NCI-H1417 (cell line): ENCODE measurements at regions not wholly inside any gene's neighbourhood (a gene's known extent, or its start where the extent isn't known, plus 50 kb on each side); places are given as distances from the start of the nearest gene placed in this dataset.

Experiments
- DNase-seq, 3 experiments: peaks; one replicate each; lab custom pipeline; 2025; lab: John Stamatoyannopoulos, UW

DNA sequence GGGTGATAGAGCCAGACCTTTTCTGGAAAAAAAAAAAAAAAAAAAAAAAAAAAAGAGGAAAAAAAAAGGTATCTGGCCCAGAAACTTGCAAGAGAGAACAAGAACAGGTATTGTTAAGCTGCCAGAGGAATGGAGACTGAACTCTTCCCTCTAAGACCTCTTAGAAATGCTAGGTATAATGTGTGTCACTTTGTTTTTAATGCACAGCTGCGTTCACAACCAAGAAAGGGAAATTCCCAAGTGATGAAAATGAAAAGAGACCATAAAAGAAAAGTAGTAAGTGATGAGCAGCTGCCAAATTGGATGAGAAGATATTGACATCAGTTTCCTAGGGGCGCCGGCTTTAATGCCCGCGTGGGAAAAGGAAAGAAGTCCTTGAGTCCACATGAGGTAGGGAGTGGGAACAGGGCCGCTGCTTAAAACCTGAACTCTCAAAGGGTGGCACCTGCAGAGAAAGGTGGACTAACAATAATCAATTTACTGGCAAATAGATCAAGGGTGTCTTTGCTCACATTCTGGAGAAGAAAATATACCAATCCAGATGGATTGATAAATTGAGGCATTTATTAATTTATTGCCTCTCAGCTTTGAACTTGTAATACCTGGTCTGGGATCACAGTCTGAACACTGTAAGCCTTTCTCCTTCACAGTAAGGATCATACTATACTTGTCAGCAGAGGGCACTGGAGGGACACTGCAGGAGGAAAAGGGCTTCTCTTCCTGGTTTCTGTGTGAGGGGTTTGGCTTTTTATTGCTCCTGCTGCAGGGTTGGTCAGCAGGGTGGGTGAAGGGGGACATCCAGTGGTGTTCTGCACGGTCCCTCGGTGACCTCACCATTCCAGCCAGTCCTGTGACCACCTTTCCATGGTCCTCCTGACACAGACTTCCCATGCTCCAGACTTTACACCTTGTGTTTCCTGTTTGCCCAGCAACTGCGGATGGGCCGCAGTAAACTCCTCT is 131.6 kb downstream of the AQP9 start:
- DNase-seq = peak; percentile 34 to 77 (median 46)

DNA sequence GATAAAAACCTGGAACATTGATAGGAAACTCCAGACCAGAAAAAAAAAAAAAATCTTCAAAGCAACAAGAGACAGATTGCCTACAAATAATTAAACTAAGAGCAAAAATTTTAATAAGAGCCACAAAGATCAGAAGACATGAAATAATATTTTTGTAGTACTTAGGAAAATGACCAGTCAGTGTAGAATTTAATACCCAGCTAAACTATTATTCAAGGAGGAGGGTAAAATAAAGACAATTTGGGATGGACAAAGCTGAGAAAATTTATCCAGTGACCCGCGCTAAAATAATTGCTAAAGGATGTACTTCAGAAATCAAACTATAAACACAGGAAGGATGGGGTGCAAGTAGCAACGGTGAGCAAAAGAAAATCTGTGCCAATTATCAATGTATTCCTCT is 133.2 kb downstream of the AQP9 start:
- DNase-seq = no peak

DNA sequence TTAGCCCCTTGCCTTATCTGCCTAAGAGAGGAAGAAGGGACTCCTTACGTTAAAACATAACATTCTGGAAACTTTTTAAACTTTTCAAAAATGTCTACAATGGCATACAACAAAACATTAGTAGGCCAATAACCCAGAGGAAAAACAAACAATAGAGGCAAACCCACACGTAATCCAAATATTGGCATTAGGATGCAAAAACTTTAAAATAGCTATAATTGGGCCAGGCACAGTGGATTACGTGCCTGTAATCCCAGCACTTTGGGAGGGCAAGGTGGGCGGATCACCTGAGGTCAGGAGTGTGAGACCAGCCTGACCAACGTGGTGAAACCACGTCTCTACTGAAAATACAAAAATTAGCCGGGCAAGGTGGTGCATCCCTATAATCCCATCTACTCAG is 134.9 kb downstream of the AQP9 start:
- DNase-seq = no peak

DNA sequence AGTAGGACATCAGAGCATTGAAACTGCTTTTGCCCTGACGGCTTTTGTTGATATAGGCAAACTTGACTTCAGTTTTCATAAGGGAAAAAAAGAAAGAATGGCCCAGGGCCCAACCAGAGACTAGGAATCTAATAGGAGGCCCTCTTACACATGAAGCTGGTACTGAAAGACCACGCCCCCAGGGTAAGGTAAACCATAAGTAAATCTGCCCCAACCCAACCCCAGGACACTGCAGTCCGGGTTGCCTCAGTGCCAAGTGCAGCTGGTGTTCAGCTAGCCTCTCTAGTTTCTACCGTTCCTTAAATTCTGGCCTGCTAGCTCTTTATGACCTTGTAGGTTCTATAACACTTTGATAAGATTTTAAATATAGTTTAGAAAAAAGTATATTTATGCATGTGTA is 136.7 kb downstream of the AQP9 start:
- no peak for DNase-seq

DNA sequence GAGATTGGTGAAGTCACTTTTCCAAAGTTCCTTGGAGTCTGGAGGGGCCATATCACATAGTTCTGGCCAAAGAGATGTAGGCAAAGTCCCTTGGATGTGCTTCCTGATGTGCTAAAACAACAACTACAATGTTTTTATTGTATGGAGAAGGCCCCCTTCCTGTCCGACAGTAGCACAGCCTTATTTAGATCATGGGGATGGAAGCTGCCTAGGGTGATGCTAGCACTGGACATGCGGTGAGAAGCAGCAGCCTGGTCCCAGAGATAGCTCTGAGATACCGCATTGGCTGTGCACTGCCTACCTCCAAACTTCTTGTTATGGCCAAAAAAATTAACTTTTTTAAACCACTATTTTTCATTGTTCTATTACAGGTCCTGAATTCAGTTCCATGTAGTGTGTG is 137.6 kb downstream of the AQP9 start:
- no peak for DNase-seq

DNA sequence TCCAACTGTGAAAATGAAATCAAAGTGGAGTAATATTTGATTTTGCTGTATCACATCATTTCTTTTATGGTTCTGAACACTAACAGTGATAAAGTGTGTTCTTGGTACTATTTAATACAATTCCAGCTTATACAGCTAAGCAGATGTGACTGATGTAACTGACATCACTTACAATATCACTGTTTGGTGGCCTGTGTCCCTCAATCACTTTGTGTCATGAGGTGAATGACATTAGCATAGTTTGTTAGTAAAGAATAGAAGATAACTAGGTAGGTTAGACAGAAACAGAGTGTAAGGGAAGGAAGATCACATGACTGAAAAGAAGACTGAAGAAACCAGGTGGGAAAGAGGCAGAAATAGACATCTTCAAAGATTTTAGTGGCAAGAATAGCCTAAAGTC is 138.7 kb downstream of the AQP9 start:
- no peak for DNase-seq

DNA sequence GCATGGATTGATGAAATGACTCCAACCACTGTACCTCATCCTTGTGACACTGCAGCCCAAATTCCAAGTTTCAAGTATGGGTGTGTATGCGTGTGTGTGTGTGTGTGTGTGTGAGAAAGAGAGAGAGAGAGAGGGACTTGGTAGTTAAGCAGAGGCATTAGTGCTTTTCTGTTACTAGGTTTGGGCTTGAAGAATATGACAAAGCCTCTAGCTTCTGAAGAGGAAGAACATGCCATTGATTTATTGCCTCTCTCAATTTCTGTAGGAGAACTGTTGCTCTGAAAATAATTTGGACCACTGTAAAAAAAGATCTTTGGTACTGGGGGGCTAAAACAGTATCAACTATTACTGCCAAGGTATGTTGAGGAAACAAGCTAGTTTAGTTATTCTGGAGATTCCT is 139.2 kb downstream of the AQP9 start:
- no peak for DNase-seq

DNA sequence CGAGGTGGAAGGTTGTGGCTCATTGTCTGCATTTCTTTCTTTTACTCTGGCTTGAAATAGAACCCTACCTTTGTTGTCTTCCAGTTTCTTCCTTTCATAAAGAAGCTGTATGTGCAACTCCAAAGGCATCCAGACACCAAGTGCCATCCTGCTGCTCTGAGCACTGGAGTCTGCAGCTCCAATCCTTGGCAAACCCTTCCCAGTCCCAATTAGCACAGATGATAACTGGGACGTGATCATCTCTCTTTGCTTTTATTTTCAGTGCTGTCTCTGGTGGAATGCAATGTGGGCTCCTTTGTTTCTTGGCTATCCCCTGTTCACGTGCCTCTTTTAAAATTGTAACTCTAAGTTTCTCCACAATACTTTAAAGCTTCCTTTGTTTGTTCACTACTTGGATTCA is 140.9 kb downstream of the AQP9 start:
- DNase-seq = no peak

DNA sequence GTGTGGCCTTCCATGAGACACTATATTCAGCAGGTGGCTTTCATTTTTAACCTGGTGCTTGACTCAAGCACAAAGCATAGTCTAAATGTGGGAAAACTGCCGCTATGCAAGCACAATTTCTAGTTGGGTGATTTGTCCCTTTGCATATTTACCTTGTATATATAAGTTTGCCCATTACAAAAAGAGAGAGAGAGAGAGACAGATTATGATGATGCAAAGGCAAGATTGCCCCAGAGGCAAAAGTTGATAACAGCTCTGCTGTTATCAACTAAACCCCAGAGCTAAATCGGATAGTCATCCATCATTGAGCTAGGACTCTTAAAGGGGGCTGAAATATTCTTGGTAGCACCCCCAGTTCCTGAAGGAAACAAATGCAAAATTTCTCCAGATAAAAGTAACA is 141.5 kb downstream of the AQP9 start:
- DNase-seq = no peak

DNA sequence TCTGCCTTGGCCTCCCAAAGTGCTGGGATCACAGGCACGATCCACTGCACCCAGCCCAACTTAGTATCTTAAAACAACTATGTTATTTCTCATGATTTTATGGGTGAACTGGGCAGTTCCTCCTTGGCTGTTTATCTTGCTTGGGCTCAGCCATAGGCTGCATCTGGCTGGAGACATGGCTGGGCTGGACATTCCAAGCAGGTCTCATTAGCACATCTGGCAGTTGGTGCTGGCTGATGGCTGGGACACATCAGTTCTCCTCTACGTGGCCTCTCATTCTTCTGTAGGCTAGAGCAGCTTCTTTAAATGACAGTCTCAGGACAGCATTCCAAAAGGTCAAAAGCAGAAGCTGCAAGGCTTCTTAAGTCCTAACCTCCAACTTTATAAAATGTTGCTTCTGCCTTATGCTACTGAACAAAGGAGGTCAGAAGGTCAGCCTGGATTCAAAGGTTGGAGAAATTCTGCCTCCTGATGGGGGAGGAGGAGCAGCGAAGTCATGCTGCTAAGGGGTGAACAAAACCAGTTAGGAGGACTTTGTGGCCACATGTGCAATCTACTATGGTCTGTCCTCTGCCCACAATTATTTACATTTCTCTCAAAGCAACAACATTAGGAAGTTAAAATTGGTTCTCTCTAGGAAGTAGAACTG is 144.0 kb downstream of the AQP9 start:
- DNase-seq = no peak

DNA sequence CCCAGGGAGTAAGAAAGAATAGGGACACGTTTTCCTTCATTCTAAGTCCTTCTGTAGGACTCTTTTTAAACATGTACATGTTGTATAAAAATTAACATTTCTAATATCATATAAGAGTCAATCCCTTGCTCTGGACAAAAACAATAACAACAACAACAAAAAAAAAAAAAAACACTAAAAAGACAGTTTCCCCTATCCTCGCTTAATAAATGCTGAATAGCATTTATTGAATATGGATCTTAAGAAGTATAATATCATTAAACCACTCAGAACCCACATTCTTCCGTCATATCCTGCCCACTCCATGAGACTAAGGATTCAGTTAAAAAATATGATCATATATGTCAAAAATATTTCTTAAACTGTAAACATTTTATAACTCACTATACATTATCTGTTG is 145.1 kb downstream of the AQP9 start:
- DNase-seq = no peak

DNA sequence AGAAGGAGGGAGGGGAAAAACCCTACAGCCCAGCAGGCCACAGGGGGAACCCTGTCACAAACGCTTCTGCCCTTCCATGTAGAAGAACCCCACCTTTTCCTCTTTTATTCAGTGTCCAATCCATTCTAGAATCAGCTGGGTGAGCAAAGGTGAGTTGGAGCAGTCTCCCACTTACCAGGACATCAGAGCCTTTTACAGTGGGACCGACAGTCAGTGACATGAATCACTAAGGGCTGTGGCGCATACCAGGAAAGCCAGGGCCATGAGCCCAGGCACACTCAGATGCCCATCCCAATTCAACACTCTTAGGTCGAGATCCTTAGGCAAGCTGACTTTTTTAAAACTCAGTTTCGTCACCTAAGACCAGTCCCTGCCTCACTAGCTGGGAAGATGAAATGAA is 146.1 kb downstream of the AQP9 start:
- no peak for DNase-seq

DNA sequence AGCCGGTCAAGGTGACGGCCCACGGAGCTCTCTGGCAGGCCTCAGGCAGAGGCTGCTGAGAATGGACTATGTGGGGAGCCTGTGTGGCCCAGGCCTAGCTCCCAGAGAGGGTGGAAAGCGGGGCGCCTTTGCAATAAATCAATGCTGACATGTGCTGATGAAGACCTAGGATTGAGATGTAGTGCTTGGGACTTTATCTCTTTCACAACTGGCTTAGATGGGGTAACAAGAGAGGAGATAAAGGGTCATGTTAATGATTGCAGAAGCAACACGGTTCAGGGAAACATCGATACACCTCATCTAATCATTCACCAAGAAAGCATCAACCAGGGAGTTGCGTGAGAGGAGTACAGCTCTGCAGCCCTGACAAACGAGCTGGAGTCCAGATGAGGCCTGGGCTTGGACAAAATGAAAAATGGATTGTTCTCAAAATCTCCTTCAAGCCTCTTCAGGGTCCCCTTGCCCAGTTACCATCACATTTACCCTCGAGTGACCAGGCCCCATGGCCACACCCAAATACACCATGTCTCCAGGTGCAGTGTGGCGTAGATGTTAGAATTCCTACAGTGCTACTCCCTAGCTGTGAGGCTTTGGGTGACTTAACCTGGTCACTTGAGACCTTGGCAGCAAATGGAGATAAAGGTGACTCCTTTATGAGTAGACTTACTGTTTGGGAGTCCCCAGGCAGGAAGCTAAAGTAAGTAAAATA is 146.4 kb upstream of the LIPC start:
- DNase-seq = no peak

DNA sequence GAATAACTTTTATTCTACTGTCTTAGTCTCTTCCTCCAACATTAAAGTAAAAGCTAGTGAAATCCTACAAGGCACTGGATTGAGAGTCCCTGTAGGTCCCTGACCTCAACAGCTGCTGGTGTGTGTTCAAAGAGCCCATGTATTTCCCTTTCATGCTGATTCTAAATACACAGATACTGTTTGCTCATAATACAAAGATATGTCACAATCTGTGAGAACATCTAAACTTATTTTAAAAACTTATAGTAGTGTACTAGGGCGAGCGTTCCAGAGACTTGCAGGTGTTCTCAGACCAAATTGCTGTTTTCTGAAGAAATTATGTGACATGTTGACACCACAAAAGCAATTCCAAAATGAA is 145.9 kb upstream of the LIPC start:
- DNase-seq = no peak

DNA sequence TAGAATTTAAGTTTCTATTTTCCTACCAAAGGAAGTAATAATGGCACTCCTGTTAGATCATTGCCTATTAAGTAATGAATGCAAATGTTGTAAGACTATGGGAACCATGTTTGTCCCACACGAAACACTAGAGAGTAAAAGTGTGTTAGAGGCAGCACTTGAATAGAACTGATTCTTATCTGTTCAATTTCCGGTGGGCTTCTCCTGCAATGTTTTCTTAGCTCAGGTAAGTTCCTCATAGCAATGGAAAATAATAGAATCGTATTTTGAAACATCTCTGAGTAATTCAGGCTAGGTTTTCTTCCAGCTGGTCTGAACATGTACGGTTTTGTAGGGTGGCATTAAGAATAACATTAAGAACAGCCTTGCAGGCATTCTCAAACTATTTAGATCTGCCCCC is 145.3 kb upstream of the LIPC start:
- DNase-seq = no peak

DNA sequence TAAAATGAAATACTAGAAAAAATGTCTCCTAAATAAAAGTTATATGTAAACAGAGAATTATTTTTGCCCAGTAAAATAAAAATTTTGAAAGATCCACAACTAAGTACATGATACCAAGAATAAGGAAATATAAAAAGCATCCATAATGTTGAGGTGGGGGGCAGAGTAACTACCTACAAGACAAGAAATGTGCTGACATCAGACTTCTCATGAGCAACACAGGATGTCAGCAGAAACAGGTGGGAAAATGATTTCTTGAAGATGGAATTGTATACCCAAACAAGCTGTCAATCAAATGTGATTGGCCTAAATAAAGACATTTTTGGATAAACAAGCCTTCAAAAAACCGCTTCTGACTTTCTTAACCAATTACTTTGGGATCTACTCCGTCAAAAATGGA is 143.9 kb upstream of the LIPC start:
- DNase-seq = no peak

DNA sequence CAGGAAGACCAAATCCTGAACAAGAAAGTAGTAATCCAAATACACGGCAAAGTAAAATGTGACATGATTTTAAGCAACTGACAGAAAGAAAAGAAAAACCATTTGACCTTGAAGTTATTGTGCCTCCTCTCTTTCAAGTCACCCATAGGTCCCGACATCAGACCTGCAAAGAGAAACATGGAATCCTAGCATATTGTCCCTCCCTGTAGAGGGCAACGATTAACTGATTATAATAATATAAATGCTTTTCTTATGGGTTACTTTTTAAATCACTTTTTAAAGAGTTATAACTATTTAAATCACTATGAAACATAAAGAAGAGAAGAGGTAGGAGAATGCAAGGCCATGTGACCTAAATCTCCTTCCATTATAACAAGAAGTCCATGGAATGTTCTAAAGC is 143.2 kb upstream of the LIPC start:
- no peak for DNase-seq

DNA sequence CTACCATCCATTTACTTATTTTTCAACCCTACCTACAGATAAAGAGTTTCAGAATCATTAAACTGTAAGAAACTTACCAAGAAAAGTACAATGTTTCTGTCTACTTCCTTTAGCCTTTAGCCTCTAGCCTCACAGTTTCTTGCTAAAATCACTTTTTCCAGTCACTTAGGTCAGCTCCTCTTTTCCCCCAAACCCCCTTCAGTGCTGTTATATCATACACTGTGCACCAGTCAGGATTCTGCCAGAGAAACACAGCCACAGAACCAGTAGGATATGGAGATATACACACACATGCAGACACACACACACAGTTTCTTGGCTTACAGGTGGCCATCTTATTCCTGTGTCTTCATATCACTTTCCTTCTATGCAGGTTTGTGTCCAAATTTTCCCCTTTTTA is 139.9 kb upstream of the LIPC start:
- DNase-seq = no peak

DNA sequence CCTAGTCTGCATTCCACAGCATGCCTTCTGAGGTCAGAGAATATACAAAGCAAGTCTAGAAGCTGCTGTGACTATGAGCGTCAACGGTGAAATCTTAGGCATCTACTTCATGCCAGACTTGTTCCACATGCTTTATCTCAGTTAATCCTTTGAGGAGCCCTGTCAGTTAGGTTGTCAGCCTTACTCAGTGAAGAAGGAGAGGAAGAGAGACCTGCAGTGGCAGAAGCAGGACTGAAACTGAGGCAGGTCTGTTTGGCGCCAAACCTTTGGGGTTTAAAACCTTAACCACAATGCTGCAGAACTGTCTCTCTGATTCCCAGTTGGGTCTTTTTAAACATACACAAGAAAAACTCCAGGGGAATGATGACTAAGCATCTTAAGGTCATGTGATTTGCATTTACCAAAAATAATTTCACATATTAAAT is 139.0 kb upstream of the LIPC start:
- no peak for DNase-seq

DNA sequence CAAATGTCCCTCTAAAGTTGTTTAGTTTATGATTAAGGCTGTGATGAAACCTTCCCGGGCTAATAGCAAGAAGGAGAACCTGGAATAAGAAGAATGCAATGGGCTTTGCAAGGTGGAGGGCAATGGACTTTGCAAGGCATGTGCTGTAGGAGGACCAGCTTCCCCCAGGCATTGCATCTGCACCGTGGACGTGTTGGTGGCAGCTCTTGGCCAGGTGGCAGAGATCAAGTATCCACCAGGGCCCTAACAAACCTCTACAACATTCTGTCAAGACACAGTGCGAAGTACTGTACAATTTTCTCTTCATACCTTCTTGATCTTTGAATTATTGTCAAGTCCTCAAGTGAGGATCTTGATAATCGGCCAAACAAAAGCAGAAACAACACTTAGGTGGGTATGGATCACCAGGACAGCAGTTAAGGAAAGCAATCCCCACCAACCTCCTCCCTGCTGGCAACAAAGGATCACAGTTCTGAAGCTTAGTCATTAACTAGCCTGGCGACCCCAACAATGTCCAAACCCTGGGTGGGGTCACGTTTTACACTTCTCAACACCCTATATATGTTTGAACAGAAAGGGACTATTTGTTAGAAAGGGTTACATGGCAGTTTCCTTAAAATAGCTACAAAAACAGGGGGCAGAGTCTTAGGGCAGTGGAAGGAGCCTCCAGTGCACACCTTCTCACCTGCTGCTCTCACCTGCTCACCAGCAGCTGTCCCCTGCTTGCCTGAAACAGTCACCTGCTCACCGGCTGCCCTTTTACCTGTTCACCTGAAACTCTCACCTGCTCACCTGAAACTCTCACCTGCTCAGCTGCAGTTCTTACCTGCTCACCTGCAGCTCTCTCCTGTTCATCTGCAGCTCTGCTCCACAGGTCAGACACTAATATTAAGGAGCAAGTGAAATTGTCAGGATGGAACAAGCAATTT is 137.9 kb upstream of the LIPC start:
- DNase-seq = peak in 2 of 3 experiments; percentile 40 to 46

DNA sequence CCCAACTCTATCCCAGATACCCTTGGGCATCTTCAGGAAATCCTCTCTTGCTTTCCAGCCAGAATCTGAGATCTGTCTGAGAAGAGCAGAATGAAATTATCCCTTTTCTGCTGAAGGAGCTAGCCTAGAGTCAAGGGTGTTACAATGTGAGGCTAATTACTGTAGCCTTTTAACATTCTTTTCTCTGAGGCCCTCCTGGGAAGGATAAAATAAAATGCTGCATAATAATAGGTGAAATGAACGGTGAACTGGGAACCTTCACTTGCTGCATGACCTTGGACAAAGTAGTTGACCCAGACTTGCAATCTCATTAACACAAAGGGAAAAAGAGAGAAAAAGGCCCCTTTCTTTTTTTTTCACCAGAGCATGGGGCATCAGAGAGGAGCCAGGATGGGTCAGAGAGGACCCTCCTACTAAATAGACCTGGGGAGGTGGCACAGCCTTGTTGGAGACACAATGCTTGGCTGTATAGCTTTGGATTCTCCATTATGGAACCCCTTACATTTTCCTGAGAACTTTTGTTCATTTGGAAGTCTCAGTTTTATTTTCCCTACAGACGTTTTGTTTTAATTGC is 137.0 kb upstream of the LIPC start:
- DNase-seq = peak in 1 of 3 experiments; percentile 29
